ENCODE measurements at regions not wholly inside any gene's neighbourhood (a gene's known extent, or its start where the extent isn't known, plus 50 kb on each side); places are given as distances from the start of the nearest gene placed in this dataset.

DNA sequence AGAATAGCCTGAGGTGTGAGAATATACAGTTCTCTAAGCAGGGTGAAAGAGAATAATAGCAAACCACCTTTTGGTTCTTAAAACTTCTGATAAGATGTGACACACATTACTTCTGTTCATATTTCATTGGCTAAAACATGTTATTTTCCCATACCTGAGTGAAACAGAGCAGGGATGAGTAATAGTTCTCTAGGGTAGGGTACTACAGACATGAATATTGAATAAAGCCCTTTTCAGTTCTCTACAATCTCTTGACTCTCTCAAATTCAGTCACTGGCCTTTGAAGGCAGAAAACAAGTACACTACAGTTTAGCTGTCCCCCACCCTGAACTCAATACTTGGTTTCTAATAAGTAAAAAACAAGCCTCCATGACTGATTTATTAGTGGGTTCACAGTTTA is 454.1 kb upstream of the MDGA2 start:
- no peak overlapping the region for H3K56ac ChIP-seq (ENCODE audit: insufficient read length, low read depth, low read length)
- H3K79me1 ChIP-seq (ENCODE audit: insufficient read depth, low read depth, low read length, poor library complexity, severe bottlenecking) = no peaks in the 10 kb centered on the region
- no peak overlapping the region for H3K23ac ChIP-seq (ENCODE audit: insufficient read length, low read depth, low read length)
- DNase-seq = no peak
- H3K27ac ChIP-seq (ENCODE audit: insufficient read length, low read depth, low read length) = no peak overlapping the region
- no peak overlapping the region for H2AFZ ChIP-seq (ENCODE audit: low read length)
- no peak overlapping the region for H3K18ac ChIP-seq (ENCODE audit: insufficient read length, low read depth, low read length)
- TF ChIP-seq, protein P1, sequence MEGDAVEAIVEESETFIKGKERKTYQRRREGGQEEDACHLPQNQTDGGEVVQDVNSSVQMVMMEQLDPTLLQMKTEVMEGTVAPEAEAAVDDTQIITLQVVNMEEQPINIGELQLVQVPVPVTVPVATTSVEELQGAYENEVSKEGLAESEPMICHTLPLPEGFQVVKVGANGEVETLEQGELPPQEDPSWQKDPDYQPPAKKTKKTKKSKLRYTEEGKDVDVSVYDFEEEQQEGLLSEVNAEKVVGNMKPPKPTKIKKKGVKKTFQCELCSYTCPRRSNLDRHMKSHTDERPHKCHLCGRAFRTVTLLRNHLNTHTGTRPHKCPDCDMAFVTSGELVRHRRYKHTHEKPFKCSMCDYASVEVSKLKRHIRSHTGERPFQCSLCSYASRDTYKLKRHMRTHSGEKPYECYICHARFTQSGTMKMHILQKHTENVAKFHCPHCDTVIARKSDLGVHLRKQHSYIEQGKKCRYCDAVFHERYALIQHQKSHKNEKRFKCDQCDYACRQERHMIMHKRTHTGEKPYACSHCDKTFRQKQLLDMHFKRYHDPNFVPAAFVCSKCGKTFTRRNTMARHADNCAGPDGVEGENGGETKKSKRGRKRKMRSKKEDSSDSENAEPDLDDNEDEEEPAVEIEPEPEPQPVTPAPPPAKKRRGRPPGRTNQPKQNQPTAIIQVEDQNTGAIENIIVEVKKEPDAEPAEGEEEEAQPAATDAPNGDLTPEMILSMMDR (conservative IDR thresholded peaks at IDR 0.05) = no peak
- H3K4me1 Mint-ChIP-seq = peaks cover 5 to 11% of the 10 kb centered on the region in 2 experiments
- H3K23me2 ChIP-seq (ENCODE audit: insufficient read length, low read depth, low read length, poor library complexity, severe bottlenecking) = no peaks in the 10 kb centered on the region
- no peak overlapping the region for H2BK5ac ChIP-seq (ENCODE audit: insufficient read length, low read length)
- no peak overlapping the region for H4K8ac ChIP-seq (replicated peaks; ENCODE audit: insufficient read length, low read depth, low read length)
- H2AK5ac ChIP-seq (ENCODE audit: insufficient read length, low read length) = no peak overlapping the region
- H3T11ph ChIP-seq (ENCODE audit: low read length) = no peak overlapping the region
- H3K79me2 ChIP-seq (ENCODE audit: insufficient read depth, low read length) = no peaks in the 10 kb centered on the region
- H3K27me3 ChIP-seq (ENCODE audit: insufficient read depth, low read length) = no peaks in the 10 kb centered on the region
- H3K4me3 Mint-ChIP-seq = no peak overlapping the region
- no peak overlapping the region for H3K14ac ChIP-seq (ENCODE audit: insufficient read depth, low read length)
- no peak overlapping the region for H4K91ac ChIP-seq (ENCODE audit: insufficient read length, low read depth, low read length)
- H3K4me2 ChIP-seq (ENCODE audit: insufficient read depth, insufficient read length, low read length) = no peak overlapping the region
- no peak overlapping the region for H2BK20ac ChIP-seq (ENCODE audit: low read depth, low read length, poor library complexity, severe bottlenecking)
- no peaks in the 10 kb centered on the region for H3K36me3 Mint-ChIP-seq (ENCODE audit: insufficient read depth in 1 of 3, low read depth in 3 of 3)
- H4K20me1 ChIP-seq (ENCODE audit: control insufficient read depth, insufficient read depth, insufficient read length) = no peaks in the 10 kb centered on the region
- no peak overlapping the region for H3K4ac ChIP-seq (ENCODE audit: low read depth, low read length)
- H3K9me3 Mint-ChIP-seq = no peaks in the 10 kb centered on the region
- no peak overlapping the region for H3K27ac Mint-ChIP-seq
- no peak overlapping the region for H2BK12ac ChIP-seq (ENCODE audit: insufficient read length, low read depth, low read length)
- no peak overlapping the region for H3K9ac ChIP-seq (ENCODE audit: extremely low read depth, insufficient read length, low read length)
- H3K27me3 Mint-ChIP-seq (ENCODE audit: low read depth) = no peaks in the 10 kb centered on the region
- no peaks in the 10 kb centered on the region for H3K9me3 ChIP-seq (ENCODE audit: control insufficient read depth, low read depth, low read length)
- no peak overlapping the region for H4K5ac ChIP-seq (ENCODE audit: insufficient read length, low read depth, low read length)
- H2BK120ac ChIP-seq (ENCODE audit: low read depth, low read length, poor library complexity, severe bottlenecking) = no peak overlapping the region
- no peaks in the 10 kb centered on the region for H3K4me1 ChIP-seq (ENCODE audit: insufficient read depth, low read length)
- no peak overlapping the region for H2BK15ac ChIP-seq (ENCODE audit: low read depth, low read length)

Data from H9 (cell line).